ENCODE measurements at regions not wholly inside any gene's neighbourhood (a gene's known extent, or its start where the extent isn't known, plus 50 kb on each side); places are given as distances from the start of the nearest gene placed in this dataset.
"Not testable (repeated sequence)": the region's sequence is repeated elsewhere in the genome, so short reads cannot be mapped to it uniquely, and the experiment has no call there.

DNA sequence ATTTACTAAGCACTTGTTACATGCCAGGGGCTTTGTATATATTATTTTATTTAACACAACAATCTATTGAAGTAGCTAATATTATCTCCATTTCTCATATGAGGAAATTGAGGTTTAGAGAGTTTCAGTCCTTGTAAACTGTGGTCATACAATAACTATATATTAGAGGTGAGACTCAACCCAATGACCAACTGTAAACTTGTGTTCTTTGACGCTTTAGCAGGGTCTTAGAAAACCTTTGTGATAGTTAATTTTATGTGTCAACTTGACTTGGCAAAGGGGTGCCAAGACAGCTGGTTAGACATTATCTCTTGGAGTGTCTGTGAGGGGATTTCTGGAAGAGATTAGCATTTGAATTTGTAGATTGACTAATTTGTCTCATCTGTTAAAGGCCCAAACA, 252.4 kb upstream of the B3GALT2 start:
- no peak for DNase-seq

DNA sequence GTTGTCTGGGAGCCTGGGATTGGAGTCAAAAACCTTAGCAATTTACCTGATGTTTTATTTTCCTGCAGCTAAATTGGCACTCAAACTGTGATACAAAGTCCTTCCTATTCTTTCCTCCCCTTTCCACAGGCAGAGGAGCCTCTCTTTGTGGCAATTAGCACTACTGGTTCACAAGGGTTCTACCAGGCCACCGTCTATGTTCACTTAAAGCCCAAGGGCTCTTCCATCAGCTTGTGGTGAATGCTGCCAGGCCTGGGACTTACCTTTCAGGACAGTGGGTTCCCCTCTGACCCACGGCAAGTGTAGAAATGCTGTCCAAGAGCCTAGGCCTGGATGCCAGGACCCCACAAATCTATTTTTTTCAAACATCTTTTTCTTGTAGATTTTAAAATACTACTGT, 251.9 kb upstream of the B3GALT2 start:
- DNase-seq: no peak

DNA sequence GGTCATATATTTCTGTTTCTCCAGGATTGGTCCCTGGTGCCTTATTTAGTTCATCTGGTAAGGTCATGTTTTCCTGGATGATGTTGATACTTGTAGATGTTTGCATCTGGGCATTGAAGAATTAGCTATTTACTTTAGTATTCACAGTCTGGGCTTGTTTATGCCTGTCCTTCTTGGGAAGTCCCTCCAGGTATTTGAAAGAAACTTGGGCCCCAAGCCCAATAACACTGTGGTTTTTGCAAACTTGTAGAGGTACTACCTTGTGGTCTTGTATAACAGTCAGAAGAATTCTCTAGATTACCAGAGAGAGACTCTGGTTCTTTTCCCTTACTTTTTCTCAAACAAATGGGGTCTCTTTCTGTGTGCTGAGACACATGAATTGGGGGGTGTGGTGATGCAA, 251.4 kb upstream of the B3GALT2 start:
- no peak for DNase-seq

DNA sequence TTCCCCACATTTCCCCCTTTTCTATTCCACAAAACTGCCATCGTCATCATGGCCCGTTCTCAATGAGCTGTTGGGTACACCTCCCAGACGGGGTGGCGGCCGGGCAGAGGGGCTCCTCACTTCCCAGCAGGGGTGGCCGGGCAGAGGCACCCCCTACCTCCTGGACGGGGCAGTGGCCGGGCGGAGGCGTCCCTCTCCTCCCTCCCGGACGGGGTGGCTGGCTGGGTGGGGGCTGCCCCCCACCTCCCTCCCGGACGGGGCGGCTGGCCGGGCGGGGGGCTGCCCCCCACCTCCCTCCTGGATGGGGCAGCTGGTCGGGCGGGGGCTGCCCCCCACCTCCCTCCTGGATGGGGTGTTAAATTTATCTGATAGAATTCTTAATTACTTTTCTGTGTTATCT, 250.9 kb upstream of the B3GALT2 start:
- not testable (repeated sequence) for DNase-seq

DNA sequence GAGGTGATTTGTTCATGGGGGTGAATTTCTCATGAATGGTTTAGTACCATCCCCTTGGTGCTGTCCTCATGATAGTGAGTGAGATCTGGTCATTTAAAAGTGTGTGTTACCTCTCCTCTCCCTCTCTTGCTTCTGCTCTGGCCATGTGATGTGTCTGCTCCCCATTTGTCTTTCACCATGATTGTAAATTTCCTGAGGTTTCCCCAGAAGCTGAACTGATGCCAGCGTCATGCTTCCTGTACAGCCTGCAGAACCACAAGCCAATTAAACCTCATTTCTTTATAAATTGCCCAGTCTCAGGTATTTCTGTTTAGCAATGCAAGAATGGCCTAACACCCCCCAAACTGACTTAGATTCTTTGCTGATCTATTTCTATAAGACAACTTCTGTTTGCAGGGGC, 249.4 kb upstream of the B3GALT2 start:
- no peak for DNase-seq

DNA sequence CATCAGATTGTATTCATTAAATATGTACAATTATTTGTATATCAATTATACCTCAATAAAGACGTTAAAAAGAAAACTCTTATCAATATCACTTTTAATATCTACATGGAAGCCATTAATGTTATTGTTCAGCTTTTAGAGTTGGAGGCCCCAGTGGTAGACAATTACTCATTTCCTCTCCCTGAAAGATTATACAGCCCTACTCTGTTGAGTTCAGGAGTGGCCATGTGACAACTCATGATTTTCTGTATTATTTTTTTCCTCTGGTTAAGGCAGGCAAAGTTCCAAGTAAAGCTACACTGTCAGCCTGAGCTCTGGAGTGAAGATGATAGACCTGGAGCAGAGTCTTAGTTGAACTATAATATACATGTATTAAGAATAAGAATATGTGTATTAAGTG, 247.9 kb upstream of the B3GALT2 start:
- DNase-seq: no peak

DNA sequence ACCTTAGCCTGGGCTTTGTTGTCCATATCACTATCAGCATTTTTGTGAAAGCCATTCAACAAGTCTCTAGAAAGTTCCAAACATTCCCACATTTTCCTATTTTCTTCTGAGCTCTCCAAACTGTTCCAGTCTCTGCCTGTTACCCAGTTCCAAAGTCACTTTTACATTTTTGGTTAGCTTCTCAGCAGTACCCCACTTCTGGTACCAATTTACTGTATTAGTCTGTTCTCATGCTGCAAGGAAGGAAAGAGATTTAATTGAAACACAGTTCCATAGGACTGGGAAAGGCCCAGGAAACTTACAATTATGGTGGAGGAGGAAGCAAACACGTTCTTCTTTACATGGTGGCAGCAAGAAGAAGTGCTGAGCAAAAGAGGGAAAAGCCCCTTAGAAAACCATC, 247.2 kb upstream of the B3GALT2 start:
- DNase-seq: no peak

DNA sequence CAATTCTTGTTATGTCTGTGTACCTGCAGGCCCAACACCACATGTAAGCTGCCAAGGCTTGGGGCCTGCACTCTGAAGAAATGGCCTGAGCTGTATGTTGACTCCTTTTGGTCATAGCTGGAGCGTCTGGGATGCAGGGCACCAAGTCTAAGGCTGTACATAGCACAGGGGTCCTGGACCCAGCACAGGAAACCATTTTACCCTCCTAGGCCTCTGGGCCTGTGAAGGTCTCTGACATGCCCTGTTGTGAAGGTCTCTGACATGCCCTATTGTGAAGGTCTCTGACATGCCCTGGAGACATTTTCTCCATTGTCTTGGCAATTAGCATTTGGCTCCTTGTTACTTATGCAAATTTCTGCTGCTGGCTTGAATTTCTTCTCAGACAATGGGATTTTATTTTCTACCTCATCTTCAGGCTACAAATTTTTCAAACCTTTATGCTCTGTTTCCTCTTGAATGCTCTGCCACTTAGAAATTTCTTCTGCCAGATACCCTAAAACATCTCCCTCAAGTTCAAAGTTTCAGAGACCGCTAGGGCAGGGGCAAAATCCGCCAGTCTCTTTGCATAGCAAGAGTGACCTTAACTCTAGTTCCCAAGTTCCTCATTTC, 246.7 kb upstream of the B3GALT2 start:
- no peak for DNase-seq

DNA sequence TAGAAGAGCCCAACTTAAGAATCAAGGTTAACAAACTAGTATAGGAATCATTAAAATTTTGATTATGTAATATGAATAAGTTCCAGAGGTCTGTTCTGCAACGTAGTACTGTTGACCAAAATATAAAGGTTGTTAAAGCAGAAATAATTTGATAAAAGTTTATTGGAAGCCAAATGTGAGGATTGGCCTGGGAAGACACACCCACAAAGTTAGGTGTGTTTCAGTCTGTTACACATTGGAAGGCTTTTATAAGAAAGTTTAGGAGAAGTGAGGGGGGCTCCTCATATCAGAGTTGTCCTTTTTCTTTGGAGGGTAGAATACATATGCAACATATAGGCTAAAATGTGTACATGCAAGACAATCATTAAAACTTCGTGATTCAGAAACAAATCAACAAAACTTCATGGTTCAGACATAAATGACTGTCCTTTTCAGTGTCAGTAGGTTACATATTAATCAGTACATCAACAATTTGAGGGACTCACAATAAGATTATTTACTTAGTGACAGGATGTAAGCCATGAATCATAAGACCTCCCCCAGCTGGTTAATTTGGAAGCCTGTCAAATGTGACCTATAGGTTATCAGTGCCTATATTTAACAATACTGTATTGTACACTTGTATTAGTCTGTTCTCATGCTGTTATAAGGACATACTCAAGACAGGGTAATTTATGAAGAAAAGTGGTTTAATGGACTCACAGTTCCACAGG, 245.0 kb upstream of the B3GALT2 start:
- no peak for DNase-seq

DNA sequence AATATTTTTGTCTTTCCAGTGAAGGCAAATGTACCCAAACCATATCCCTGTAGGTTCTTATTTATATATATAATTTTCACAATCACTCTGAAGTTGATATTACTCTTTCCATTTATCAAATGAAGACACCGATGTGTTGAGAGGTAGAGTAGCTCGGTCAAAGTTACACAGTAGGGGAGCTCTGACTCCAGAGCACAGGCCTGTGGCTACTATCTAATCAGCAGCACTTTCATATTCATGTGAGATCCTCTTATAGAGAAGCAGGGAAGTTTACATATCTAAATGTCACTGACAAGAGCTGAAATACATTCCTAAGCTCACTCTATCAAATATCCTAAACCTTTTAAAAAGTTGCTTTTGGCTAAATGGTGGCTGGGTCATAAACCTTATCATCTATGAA, 241.1 kb upstream of the B3GALT2 start:
- DNase-seq: no peak

DNA sequence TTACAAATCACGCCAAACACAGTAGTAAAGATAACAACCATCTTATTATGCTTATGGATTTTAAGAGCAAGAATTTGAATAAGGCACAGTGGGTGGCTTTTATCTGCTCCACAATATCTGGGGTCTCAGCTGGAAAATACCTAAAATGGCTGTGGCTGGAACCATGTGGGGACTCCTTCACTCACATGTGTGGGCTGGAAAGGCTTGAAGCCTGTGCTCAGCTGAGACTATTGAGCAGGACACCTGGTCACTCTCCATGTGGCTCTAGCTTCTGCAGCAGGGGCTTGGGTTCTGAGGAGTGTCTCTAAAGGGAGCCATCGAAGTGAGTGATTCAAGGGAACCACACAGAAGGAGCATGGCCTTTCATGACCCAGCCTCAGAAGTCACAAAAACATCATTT, 239.6 kb upstream of the B3GALT2 start:
- no peak for DNase-seq

DNA sequence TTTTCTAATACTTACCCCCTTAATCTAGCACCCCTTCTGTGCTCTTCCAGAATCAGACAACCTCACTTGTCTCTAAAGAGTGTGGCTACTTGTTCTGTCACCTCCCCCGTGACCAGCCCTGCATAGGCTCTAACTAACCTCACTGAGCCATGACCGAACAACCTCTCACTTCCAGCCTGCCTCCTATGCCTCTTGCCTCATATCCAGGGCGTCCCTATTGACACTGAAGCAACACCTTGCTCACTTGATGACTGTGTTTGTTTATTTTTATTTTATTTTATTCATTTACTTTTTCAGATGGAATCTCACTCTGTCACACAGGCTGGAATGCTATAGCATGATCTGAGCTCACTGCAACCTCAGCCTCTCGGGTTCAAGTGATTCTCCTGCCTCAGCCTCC, 235.1 kb upstream of the B3GALT2 start:
- DNase-seq: no peak

DNA sequence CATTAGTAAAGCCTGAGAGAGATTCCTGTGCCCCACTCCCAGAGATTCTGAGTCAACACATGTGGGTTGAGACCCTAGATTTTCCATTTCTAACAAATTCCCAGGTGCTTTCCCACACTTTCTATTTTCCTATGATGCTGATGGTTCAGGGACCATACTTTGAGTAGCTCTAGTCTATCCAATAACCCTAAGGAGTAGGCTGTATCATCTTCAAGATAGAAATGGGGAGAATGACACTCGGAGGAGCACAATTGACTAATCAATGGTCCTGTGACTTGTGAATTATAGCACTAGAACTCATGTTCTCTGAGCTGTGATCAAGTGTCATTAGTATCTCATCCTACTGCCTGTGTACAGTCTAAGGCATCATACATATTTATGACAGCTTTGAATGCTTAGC, 232.9 kb upstream of the B3GALT2 start:
- DNase-seq: no peak

DNA sequence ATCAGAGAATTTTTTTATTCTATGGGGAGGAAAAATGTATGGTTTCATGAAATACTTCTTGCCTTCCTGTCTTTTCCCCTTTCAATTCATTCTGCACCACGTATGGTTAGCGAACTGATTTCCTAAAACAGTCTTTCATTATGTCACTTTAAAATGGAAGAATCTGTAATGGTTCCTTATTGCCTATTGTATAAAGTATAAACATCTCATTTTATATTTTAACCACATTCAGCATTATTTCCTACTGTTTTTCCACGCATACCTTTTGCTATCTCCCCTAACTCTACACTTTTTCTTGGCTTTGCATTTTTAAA, 232.3 kb upstream of the B3GALT2 start:
- no peak for DNase-seq

DNA sequence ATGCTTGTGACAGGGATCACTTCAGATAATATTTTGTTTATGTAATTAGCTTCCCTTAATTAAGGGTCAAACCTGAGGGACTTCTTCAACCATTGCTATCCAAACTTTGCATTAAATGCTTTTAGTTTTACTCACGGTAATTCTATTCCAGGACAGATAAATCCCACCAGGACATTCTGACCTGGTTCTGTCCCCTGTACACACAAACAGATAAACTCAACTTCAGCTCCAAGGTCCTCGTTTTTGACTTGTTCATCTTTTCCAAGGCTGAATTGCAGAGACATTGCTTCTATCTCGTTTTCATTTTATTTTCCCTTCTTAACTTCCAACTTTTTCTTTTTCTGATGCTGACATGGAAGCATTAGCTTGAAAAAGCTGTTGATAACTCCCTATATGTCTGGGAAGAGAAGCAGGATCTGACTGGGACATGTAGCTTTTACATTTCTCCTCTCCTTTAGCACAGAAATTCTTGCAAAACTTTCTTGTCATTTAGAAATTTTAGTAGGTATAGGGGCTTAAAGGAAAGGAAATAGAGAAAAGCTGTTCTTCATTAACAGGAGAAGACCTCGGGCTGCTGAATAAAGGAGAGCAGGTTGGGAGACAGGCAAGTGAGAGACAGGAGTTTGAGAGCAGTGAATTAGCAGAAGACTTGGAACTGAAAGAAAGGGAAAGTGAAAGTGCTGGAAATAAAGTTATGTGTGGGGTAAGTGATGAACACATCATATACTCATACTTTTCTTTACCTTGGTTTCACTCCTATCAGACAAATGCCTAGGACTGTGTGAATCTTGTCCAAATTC, 231.7 kb upstream of the B3GALT2 start:
- no peak for DNase-seq

DNA sequence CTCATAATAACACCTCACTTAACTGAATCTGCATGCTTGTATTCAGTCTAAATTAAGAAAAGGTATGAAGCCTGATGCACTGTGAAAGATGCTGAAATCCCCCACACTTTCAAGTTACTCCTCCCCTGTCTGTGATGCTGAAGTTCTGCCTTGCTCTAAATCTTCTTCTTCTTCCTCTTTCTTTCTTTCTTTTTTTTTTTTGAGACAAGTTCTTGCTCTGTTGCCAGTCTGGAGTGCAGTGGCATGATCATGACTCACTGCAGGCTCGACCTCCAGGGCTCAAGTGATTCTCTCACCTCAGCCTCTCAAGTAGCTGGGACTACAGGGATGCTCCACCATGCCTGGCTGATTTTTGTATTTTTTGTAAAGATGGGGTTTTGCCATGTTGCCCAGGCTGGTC, 231.0 kb upstream of the B3GALT2 start:
- no peak for DNase-seq

DNA sequence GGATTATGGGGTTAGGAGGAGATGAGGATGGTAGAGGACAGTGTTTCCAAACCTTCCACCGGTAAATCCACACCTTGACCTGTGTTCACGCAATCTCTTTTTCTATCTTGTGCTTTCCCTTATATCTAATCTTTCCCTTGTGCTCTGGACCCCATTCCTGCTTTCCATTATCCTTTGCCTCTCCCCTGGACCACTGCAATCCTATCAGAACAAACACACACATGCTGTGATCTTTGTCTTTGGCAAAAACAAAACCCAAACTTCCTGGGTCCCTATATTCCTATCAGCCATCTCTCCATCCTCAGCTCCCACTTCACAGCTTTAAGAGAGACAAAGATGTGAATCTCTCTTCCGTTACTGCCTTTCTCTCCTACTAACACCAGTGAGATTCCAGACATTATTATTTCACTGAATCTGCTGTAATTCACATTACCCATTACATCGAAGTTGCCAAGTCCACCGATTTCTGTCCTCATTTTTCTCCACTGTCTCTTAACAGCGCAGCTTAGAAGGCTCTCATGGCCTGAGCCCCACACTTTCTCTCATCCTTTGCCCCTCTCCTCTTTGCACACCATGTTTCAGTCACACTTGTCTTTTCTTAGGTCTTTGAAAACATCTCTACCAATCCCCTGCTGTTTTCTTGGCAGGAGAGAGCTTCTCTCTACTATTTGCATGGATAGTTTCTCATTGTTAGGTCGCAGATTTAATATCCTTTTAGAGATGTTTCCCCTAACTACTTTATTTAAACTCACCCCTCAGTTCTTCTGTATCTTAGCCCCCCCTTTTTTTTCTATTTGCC, 230.0 kb upstream of the B3GALT2 start:
- DNase-seq: no peak

DNA sequence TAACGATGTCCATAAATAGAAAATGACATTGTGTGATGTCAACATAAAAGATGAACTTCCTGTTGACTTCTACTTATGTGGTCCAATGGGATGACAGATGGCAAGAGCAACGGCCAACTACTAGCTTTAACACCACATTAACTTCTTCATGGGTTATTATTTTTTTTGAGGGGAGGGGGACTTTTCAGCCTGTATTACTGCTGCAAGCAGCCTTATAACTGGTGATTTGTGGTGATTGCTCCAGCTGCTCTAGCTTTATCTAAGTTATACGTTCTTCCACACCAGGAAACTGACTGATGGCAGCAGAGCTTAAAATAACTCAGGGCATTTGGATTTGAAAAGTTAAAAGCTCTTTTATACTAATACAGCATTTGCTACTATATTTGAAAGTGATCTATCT, 228.8 kb upstream of the B3GALT2 start:
- no peak for DNase-seq

DNA sequence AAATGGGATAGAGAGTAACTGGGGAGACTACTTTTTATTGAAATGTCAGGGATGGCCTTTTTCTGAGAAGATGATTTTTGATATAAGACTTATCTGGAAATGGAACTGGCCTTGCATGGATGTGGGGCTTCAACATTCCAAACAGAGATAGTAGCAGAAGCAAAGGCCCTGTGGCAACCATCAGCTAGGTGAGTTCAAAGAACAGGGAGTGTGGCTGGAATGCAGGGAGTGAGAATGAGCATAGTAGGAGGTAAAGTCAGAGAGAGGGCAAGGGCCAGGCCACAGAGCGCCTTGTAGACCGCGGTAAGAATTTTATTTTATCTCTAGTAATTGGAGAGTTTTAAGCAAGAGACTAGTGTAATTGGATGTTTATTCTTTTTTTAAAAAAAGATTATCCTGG, 227.0 kb upstream of the B3GALT2 start:
- no peak for DNase-seq

DNA sequence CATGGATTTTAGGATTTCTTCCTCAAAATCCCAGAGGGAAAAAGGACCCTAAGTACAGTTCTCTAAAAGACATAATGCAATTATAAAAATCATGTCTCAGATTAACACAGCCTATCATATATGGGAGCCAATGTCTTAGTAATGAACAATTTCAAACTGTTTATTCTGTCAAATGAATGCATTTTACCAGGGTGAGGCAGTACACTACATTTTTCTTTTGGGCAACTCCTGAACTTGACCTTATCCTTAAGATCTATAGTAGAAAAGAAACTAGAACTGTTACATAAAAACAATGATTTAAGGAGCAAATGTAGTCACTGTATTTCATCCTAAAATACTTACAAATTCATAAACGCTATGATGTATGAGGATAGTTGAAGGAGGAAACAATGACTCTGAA, 226.3 kb upstream of the B3GALT2 start:
- no peak for DNase-seq

DNA sequence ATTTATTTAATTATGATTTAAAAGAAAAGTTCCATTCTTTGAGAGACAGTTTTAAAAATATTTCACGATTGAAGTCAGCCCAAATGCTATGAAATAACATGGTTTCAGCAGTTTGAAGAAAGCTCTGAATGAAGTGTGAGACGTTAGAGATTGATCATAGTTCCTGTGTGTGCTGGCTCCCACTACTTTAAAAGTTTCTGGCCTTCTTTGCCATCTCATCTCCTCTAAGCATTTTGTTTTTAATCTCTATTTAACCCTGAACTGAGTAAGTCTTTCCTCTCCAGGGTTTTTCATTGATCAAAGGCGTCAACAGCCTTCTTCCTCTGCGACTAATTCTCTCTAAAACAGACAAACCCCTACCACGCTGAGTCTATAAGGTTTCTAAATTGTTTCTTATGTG, 225.3 kb upstream of the B3GALT2 start:
- DNase-seq: no peak

DNA sequence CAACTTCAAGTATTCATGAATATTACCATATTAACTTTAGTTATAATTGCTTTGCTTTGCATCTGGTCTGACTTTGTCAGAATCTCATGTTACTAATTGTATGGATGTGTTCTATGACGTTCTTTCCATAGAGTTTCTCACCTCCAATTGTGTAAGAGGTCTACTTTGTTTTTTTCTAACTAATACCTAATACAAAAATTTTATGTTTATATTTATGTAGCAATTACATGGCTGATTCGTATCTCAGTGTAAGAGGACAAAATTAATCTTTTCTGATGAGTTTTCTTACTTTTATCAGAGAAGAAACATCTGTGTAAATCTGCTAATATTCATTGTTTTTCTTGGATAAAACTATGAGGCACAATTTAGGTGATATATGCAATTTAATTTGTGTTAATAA, 224.8 kb upstream of the B3GALT2 start:
- DNase-seq: no peak

DNA sequence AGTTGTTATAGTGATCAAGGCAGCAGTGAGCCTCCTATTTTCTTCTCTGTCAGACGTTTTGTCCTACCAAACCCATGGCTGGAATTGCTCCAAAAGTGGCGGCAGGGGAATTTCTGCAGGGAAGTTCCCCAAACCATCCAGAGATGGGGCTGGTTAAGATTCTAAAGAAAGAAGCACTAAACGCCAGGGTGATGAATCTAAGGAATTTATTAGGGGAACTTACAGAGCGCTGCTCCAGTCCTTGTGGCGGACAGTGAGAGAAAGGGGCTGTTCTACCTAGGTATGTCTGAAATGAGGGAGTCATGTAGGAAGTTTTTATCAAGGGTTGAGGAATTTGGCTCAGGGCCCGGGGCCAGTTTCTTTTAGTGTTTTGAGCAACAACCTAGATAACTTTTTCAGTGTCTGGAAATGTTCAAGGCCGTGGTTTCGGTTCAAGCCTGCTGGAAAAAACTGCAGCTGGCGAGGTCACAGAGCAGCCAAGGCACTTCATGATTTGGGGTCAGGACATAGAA, 222.4 kb upstream of the B3GALT2 start:
- DNase-seq: peak; percentile 79

All from T1000 (cell line).